ENCODE measurements at regions not wholly inside any gene's neighbourhood (a gene's known extent, or its start where the extent isn't known, plus 50 kb on each side); places are given as distances from the start of the nearest gene placed in this dataset.

- no peak for DNase-seq
- no peak overlapping the region for H3K4me3 ChIP-seq (ENCODE audit: low read depth, low read length)
- POLR2A ChIA-PET: no interaction called here
- H3K27ac Mint-ChIP-seq (ENCODE audit: unreplicated experiment): no peak overlapping the region
- no peaks in the 10 kb centered on the region for H3K4me1 ChIP-seq
- no peaks in the 10 kb centered on the region for H3K9me3 ChIP-seq
- CTCF ChIA-PET: no interaction called here
- no peak for TF ChIP-seq CTCF (IDR thresholded peaks at IDR 0.05; ENCODE audit: insufficient read depth in 1 of 2, low read depth in 1 of 2, low read length in 1 of 2, severe bottlenecking in 1 of 2, unreplicated experiment in 1 of 2)
- no peaks in the 10 kb centered on the region for H3K4me1 Mint-ChIP-seq (ENCODE audit: low read depth, unreplicated experiment)
- no TSS peak for BruUV-seq (replicated peaks)
- no peaks in the 10 kb centered on the region for H3K27me3 ChIP-seq (replicated peaks; ENCODE audit: control insufficient read depth, insufficient read depth, low read length)
- H3K36me3 Mint-ChIP-seq (ENCODE audit: insufficient read depth, unreplicated experiment): no peaks in the 10 kb centered on the region
- no peaks in the 10 kb centered on the region for H3K36me3 ChIP-seq (ENCODE audit: control insufficient read depth, insufficient read depth, low read length)
- H3K4me3 Mint-ChIP-seq (ENCODE audit: unreplicated experiment): no peak overlapping the region
- intact Hi-C loops (cut with micrococcal nuclease; ENCODE audit: unreplicated experiment): no loop called here
- no peaks in the 10 kb centered on the region for H3K9me3 Mint-ChIP-seq (ENCODE audit: unreplicated experiment)
- H3K27me3 Mint-ChIP-seq (ENCODE audit: insufficient read depth, unreplicated experiment): peaks cover 5% of the 10 kb centered on the region
These were observed 303.1 kb downstream of the DMRT2 start for GRCh38 chr9:1353291-1353690.

- BruUV-seq (replicated peaks): no TSS peak
- DNase-seq: no peak
- Histone ChIP-seq H3K4me3 (ENCODE audit: low read depth, low read length) (no peak overlapping the region), H3K9me3 (no peaks in the 10 kb centered on the region), H3K4me1 (no peaks in the 10 kb centered on the region), H3K36me3 (ENCODE audit: control insufficient read depth, insufficient read depth, low read length) (no peaks in the 10 kb centered on the region), H3K27me3 (replicated peaks; ENCODE audit: control insufficient read depth, insufficient read depth, low read length) (no peaks in the 10 kb centered on the region)
- Mint-ChIP-seq H3K4me1 (ENCODE audit: low read depth, unreplicated experiment) (no peaks in the 10 kb centered on the region), H3K27me3 (ENCODE audit: insufficient read depth, unreplicated experiment) (peaks cover 11% of the 10 kb centered on the region), H3K9me3 (ENCODE audit: unreplicated experiment) (no peaks in the 10 kb centered on the region), H3K36me3 (ENCODE audit: insufficient read depth, unreplicated experiment) (no peaks in the 10 kb centered on the region), H3K27ac (ENCODE audit: unreplicated experiment) (no peak overlapping the region), H3K4me3 (ENCODE audit: unreplicated experiment) (no peak overlapping the region)
- TF ChIP-seq CTCF (IDR thresholded peaks at IDR 0.05; ENCODE audit: insufficient read depth in 1 of 2, low read depth in 1 of 2, low read length in 1 of 2, severe bottlenecking in 1 of 2, unreplicated experiment in 1 of 2): no peak
- POLR2A ChIA-PET: no interaction called here
- CTCF ChIA-PET: no interaction called here
- intact Hi-C loops (cut with micrococcal nuclease; ENCODE audit: unreplicated experiment): no loop called here
These were observed 303.9 kb downstream of the DMRT2 start for GRCh38 chr9:1354086-1354485.

- H3K27ac Mint-ChIP-seq (ENCODE audit: unreplicated experiment): no peak overlapping the region
- no peak for TF ChIP-seq CTCF (IDR thresholded peaks at IDR 0.05; ENCODE audit: insufficient read depth in 1 of 2, low read depth in 1 of 2, low read length in 1 of 2, severe bottlenecking in 1 of 2, unreplicated experiment in 1 of 2)
These were observed 304.4 kb downstream of the DMRT2 start for GRCh38 chr9:1354606-1355005.

More at GRCh38 chr9:1354606-1355005, 304.4 kb downstream of the DMRT2 start:
- intact Hi-C loops (cut with micrococcal nuclease; ENCODE audit: unreplicated experiment): no loop called here
- no peaks in the 10 kb centered on the region for H3K9me3 Mint-ChIP-seq (ENCODE audit: unreplicated experiment)
- no peaks in the 10 kb centered on the region for H3K27me3 ChIP-seq (replicated peaks; ENCODE audit: control insufficient read depth, insufficient read depth, low read length)
- POLR2A ChIA-PET: no interaction called here
- H3K4me1 ChIP-seq: no peaks in the 10 kb centered on the region
- no TSS peak for BruUV-seq (replicated peaks)
- H3K4me1 Mint-ChIP-seq (ENCODE audit: low read depth, unreplicated experiment): no peaks in the 10 kb centered on the region
- no peaks in the 10 kb centered on the region for H3K9me3 ChIP-seq
- no peak overlapping the region for H3K4me3 ChIP-seq (ENCODE audit: low read depth, low read length)
- CTCF ChIA-PET: no interaction called here
- H3K36me3 ChIP-seq (ENCODE audit: control insufficient read depth, insufficient read depth, low read length): no peaks in the 10 kb centered on the region
- peaks cover 11% of the 10 kb centered on the region for H3K27me3 Mint-ChIP-seq (ENCODE audit: insufficient read depth, unreplicated experiment)
- no peak overlapping the region for H3K4me3 Mint-ChIP-seq (ENCODE audit: unreplicated experiment)
- no peaks in the 10 kb centered on the region for H3K36me3 Mint-ChIP-seq (ENCODE audit: insufficient read depth, unreplicated experiment)
- no peak for DNase-seq

Measured in Caco-2 (cell line).